ENCODE measurements at regions not wholly inside any gene's neighbourhood (a gene's known extent, or its start where the extent isn't known, plus 50 kb on each side); places are given as distances from the start of the nearest gene placed in this dataset.

GRCh38 chr10:4108693-4109092 lies 323.7 kb upstream of the KLF6 start:
- no peaks in the 10 kb centered on the region for H4K20me1 ChIP-seq (ENCODE audit: insufficient read depth, low read length)
- ATAC-seq (ENCODE audit: insufficient read depth, low read depth) (no peak), DNase-seq (no peak)
- no peak overlapping the region for H3K9ac ChIP-seq (ENCODE audit: low read depth, low read length)
- H3K4me3 ChIP-seq (ENCODE audit: low read depth in 1 of 2, low read length in 2 of 2) = no peak overlapping the region
- H3K79me2 ChIP-seq (ENCODE audit: insufficient read depth, low read length) = no peaks in the 10 kb centered on the region
- no peaks in the 10 kb centered on the region for H3K9me3 ChIP-seq (ENCODE audit: insufficient read depth, low read length, severe bottlenecking)
- H3K36me3 ChIP-seq (ENCODE audit: insufficient read depth, low read length) = no peaks in the 10 kb centered on the region
- no peaks in the 10 kb centered on the region for H3K4me1 ChIP-seq (ENCODE audit: insufficient read depth, low read length)
- no peak overlapping the region for H3K4me2 ChIP-seq (ENCODE audit: insufficient read depth, low read length)
- no peak overlapping the region for H3K27ac ChIP-seq (ENCODE audit: low read length)
- H2AFZ ChIP-seq (ENCODE audit: low read depth, low read length) = no peak overlapping the region
- no peak for TF ChIP-seq CTCF (IDR thresholded peaks at IDR 0.05; ENCODE audit: borderline replicate concordance, extremely low read depth, low read length, poor library complexity, severe bottlenecking)
- no peak for TF ChIP-seq EZH2 (IDR thresholded peaks at IDR 0.05; ENCODE audit: borderline replicate concordance, low read depth, low read length, severe bottlenecking)
- H3K27me3 ChIP-seq (ENCODE audit: insufficient read depth, low read length, poor library complexity) = no peaks in the 10 kb centered on the region

- no peak overlapping the region for H3K4me2 ChIP-seq (ENCODE audit: insufficient read depth, low read length)
- H3K36me3 ChIP-seq (ENCODE audit: insufficient read depth, low read length) = no peaks in the 10 kb centered on the region
- no peaks in the 10 kb centered on the region for H4K20me1 ChIP-seq (ENCODE audit: insufficient read depth, low read length)
- no peak for DNase-seq
- H3K27ac ChIP-seq (ENCODE audit: low read length) = no peak overlapping the region
- H3K9ac ChIP-seq (ENCODE audit: low read depth, low read length) = no peak overlapping the region
- H3K27me3 ChIP-seq (ENCODE audit: insufficient read depth, low read length, poor library complexity) = no peaks in the 10 kb centered on the region
- no peaks in the 10 kb centered on the region for H3K79me2 ChIP-seq (ENCODE audit: insufficient read depth, low read length)
- no peaks in the 10 kb centered on the region for H3K9me3 ChIP-seq (ENCODE audit: insufficient read depth, low read length, severe bottlenecking)
- H3K4me1 ChIP-seq (ENCODE audit: insufficient read depth, low read length) = no peaks in the 10 kb centered on the region
- no peak for TF ChIP-seq EZH2 (IDR thresholded peaks at IDR 0.05; ENCODE audit: borderline replicate concordance, low read depth, low read length, severe bottlenecking)
- no peak for TF ChIP-seq CTCF (IDR thresholded peaks at IDR 0.05; ENCODE audit: borderline replicate concordance, extremely low read depth, low read length, poor library complexity, severe bottlenecking)
- no peak overlapping the region for H2AFZ ChIP-seq (ENCODE audit: low read depth, low read length)
- ATAC-seq (ENCODE audit: insufficient read depth, low read depth) = peak; percentile 40; the same call in 1 of the 3 replicates
- no peak overlapping the region for H3K4me3 ChIP-seq (ENCODE audit: low read depth in 1 of 2, low read length in 2 of 2)
Measured at GRCh38 chr10:4107285-4107851, 322.4 kb upstream of the KLF6 start.

GRCh38 chr10:4103603-4104002 lies 318.6 kb upstream of the KLF6 start:
- Histone ChIP-seq H3K4me1 (ENCODE audit: insufficient read depth, low read length) (no peaks in the 10 kb centered on the region), H3K36me3 (ENCODE audit: insufficient read depth, low read length) (no peaks in the 10 kb centered on the region), H4K20me1 (ENCODE audit: insufficient read depth, low read length) (no peaks in the 10 kb centered on the region), H3K4me2 (ENCODE audit: insufficient read depth, low read length) (no peak overlapping the region), H2AFZ (ENCODE audit: low read depth, low read length) (no peak overlapping the region), H3K27me3 (ENCODE audit: insufficient read depth, low read length, poor library complexity) (no peaks in the 10 kb centered on the region), H3K9me3 (ENCODE audit: insufficient read depth, low read length, severe bottlenecking) (no peaks in the 10 kb centered on the region), H3K9ac (ENCODE audit: low read depth, low read length) (no peak overlapping the region), H3K27ac (ENCODE audit: low read length) (no peak overlapping the region), H3K4me3 (ENCODE audit: low read depth in 1 of 2, low read length in 2 of 2) (no peak overlapping the region), H3K79me2 (ENCODE audit: insufficient read depth, low read length) (no peaks in the 10 kb centered on the region)
- ATAC-seq (ENCODE audit: insufficient read depth, low read depth) (no peak), DNase-seq (no peak)
- TF ChIP-seq CTCF (IDR thresholded peaks at IDR 0.05; ENCODE audit: borderline replicate concordance, extremely low read depth, low read length, poor library complexity, severe bottlenecking) (no peak), EZH2 (IDR thresholded peaks at IDR 0.05; ENCODE audit: borderline replicate concordance, low read depth, low read length, severe bottlenecking) (no peak)

Measured in DND-41 (cell line).